ENCODE measurements at regions not wholly inside any gene's neighbourhood (a gene's known extent, or its start where the extent isn't known, plus 50 kb on each side); places are given as distances from the start of the nearest gene placed in this dataset.

GRCh38 chr6:50285735-50286134, 236.0 kb upstream of the DEFB112 start:
- H3K36me3 ChIP-seq (ENCODE audit: control insufficient read depth, insufficient read depth, low read length), result no peaks in the 10 kb centered on the region
- H3K27ac ChIP-seq (ENCODE audit: low read length), result no peak overlapping the region
- ChIA-PET POLR2A (interaction anchor here (0.6 kb wide), 1 partner anchor 1935 kb away, joined by 3 read pairs; no protein-coding TSS in a partner anchor), CTCF (no interaction called here)
- TF ChIP-seq POLR2AphosphoS5 (IDR thresholded peaks at IDR 0.05; ENCODE audit: low read depth, low read length), result no peak
- TF ChIP-seq CTCF (IDR thresholded peaks at IDR 0.05), result no peak
- TF ChIP-seq TCF7L2 (IDR thresholded peaks at IDR 0.05; ENCODE audit: low read depth, low read length), result no peak
- no peak for TF ChIP-seq REST (IDR thresholded peaks at IDR 0.05; ENCODE audit: insufficient read depth in 1 of 2, low read depth in 2 of 2, low read length in 1 of 2)
- no peak for TF ChIP-seq SIN3A (IDR thresholded peaks at IDR 0.05; ENCODE audit: borderline replicate concordance, insufficient read depth, low read depth, low read length)
- H3K9me3 ChIP-seq (ENCODE audit: control insufficient read depth, insufficient read depth, low read depth, low read length), result no peaks in the 10 kb centered on the region
- in situ Hi-C loops (cut with HindIII; ENCODE audit: low pct_unique_long_range_greater_than_20kb, low sequenced_read_pairs) (no loop called here), intact Hi-C loops (cut with micrococcal nuclease; ENCODE audit: unreplicated experiment) (no loop called here)
- BruUV-seq (replicated peaks), result no TSS peak
- DNase-seq (ENCODE audit: low read depth, low spot score) (no peak), ATAC-seq (no peak)
- H3K4me3 ChIP-seq (ENCODE audit: low read depth in 2 of 2, low read length in 2 of 2), result no peak overlapping the region
- no peaks in the 10 kb centered on the region for H3K4me1 ChIP-seq (ENCODE audit: control insufficient read depth, insufficient read depth, low read length)
- no peaks in the 10 kb centered on the region for H3K27me3 ChIP-seq (ENCODE audit: control insufficient read depth, insufficient read depth, low read length)

GRCh38 chr6:50288241-50288640, 238.5 kb upstream of the DEFB112 start:
- Histone ChIP-seq H3K4me1 (ENCODE audit: control insufficient read depth, insufficient read depth, low read length) (no peaks in the 10 kb centered on the region), H3K36me3 (ENCODE audit: control insufficient read depth, insufficient read depth, low read length) (no peaks in the 10 kb centered on the region), H3K27me3 (ENCODE audit: control insufficient read depth, insufficient read depth, low read length) (no peaks in the 10 kb centered on the region), H3K9me3 (ENCODE audit: control insufficient read depth, insufficient read depth, low read depth, low read length) (no peaks in the 10 kb centered on the region), H3K27ac (ENCODE audit: low read length) (peak overlapping the region; percentile 34; the same call in 1 of the 2 replicates), H3K4me3 (ENCODE audit: low read depth in 2 of 2, low read length in 2 of 2) (no peak overlapping the region)
- BruUV-seq (replicated peaks), result no TSS peak
- ATAC-seq (no peak), DNase-seq (ENCODE audit: low read depth, low spot score) (no peak)
- in situ Hi-C loops (cut with HindIII; ENCODE audit: low pct_unique_long_range_greater_than_20kb, low sequenced_read_pairs), result no loop called here
- ChIA-PET POLR2A (no interaction called here), CTCF (no interaction called here)
- no peak for TF ChIP-seq REST (IDR thresholded peaks at IDR 0.05; ENCODE audit: insufficient read depth in 1 of 2, low read depth in 2 of 2, low read length in 1 of 2)
- no peak for TF ChIP-seq SIN3A (IDR thresholded peaks at IDR 0.05; ENCODE audit: borderline replicate concordance, insufficient read depth, low read depth, low read length)
- no peak for TF ChIP-seq CTCF (IDR thresholded peaks at IDR 0.05)
- intact Hi-C loops (cut with micrococcal nuclease; ENCODE audit: unreplicated experiment), result no loop called here
